ENCODE measurements at regions not wholly inside any gene's neighbourhood (a gene's known extent, or its start where the extent isn't known, plus 50 kb on each side); places are given as distances from the start of the nearest gene placed in this dataset.

DNA sequence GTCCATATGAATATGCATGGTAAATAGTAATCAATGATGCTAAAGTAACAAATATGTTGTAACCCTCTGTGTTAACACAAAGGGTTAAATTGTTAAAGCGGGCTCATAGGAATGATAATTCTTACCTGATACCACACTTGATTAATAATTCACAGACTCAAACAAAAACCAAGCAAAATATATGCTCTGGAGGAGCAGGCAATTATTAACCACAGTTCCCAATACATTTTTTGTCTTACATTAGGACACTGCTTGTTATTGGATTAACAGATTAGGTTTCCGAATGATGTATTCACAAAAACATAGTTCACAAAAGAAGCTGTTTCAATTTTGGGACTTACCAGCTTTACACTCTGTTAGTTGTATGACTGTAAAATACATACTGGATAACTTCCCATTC is 300.9 kb upstream of the LRRTM4 start:
- peaks cover 0 to 2% (median under 1%) of the 10 kb centered on the region in 4 donors for H3K9me3 ChIP-seq (ENCODE audit: control insufficient read depth in 4 of 4, low read length in 3 of 4)
- TF ChIP-seq EGR1 (IDR thresholded peaks at IDR 0.05; ENCODE audit: low read depth in 2 of 2) = no peak
- TF ChIP-seq GABPA (IDR thresholded peaks at IDR 0.05 in 1 of 2, conservative IDR thresholded peaks at IDR 0.05 in 1 of 2) = no peak
- TF ChIP-seq RXRA (IDR thresholded peaks at IDR 0.05) = no peak
- no peak for TF ChIP-seq TAF1 (conservative IDR thresholded peaks at IDR 0.05)
- TF ChIP-seq FOXA2 (IDR thresholded peaks at IDR 0.05) = no peak
- no peak for TF ChIP-seq YY1 (IDR thresholded peaks at IDR 0.05)
- no peak for TF ChIP-seq NR2F2 (IDR thresholded peaks at IDR 0.05)
- no peak for TF ChIP-seq JUND (IDR thresholded peaks at IDR 0.05)
- 41% methylated on average over 2 of the region's 2 CpGs for WGBS
- H3K27me3 ChIP-seq (ENCODE audit: control insufficient read depth in 4 of 4, insufficient read depth in 4 of 4, low read length in 3 of 4) = no peaks in the 10 kb centered on the region
- H3K27ac ChIP-seq (ENCODE audit: low read depth in 1 of 2, low read length in 2 of 2) = no peak overlapping the region
- H3K9ac ChIP-seq (ENCODE audit: low read depth in 1 of 2, low read length in 2 of 2) = no peak overlapping the region
- no peaks in the 10 kb centered on the region for H3K4me1 ChIP-seq (ENCODE audit: control insufficient read depth in 4 of 4, insufficient read depth in 4 of 4, low read length in 3 of 4)
- no peak overlapping the region for H3K4me3 ChIP-seq (ENCODE audit: low read depth in 1 of 3, low read length in 3 of 3)
- H3K36me3 ChIP-seq (ENCODE audit: control insufficient read depth in 4 of 4, insufficient read depth in 3 of 4, low read depth in 1 of 4, low read length in 3 of 4) = no peaks in the 10 kb centered on the region
- DNase-seq (ENCODE audit: low spot score) = no peak

GRCh38 chr2:77831060-77831459 is 308.9 kb upstream of the LRRTM4 start:
- Histone ChIP-seq H3K9ac (ENCODE audit: low read depth in 1 of 2, low read length in 2 of 2) (no peak overlapping the region), H3K9me3 (ENCODE audit: control insufficient read depth in 4 of 4, low read length in 3 of 4) (peaks cover 0 to 3% (median under 1%) of the 10 kb centered on the region in 4 donors), H3K4me1 (ENCODE audit: control insufficient read depth in 4 of 4, insufficient read depth in 4 of 4, low read length in 3 of 4) (no peaks in the 10 kb centered on the region), H3K27ac (ENCODE audit: low read depth in 1 of 2, low read length in 2 of 2) (no peak overlapping the region), H3K36me3 (ENCODE audit: control insufficient read depth in 4 of 4, insufficient read depth in 3 of 4, low read depth in 1 of 4, low read length in 3 of 4) (no peaks in the 10 kb centered on the region), H3K27me3 (ENCODE audit: control insufficient read depth in 4 of 4, insufficient read depth in 4 of 4, low read length in 3 of 4) (no peaks in the 10 kb centered on the region), H3K4me3 (ENCODE audit: low read depth in 1 of 3, low read length in 3 of 3) (no peak overlapping the region)
- no peak for DNase-seq (ENCODE audit: low spot score)
- TF ChIP-seq HNF4G (IDR thresholded peaks at IDR 0.05) (no peak), YY1 (IDR thresholded peaks at IDR 0.05) (no peak), ZBTB33 (IDR thresholded peaks at IDR 0.05) (no peak), FOXA1 (IDR thresholded peaks at IDR 0.05) (no peak), FOXA2 (IDR thresholded peaks at IDR 0.05) (no peak), NR2F2 (IDR thresholded peaks at IDR 0.05) (no peak), REST (IDR thresholded peaks at IDR 0.05) (no peak), EGR1 (IDR thresholded peaks at IDR 0.05; ENCODE audit: low read depth in 2 of 2) (no peak), JUND (IDR thresholded peaks at IDR 0.05) (no peak), SP1 (IDR thresholded peaks at IDR 0.05) (no peak), TAF1 (conservative IDR thresholded peaks at IDR 0.05) (no peak), RAD21 (IDR thresholded peaks at IDR 0.05) (no peak), GABPA (IDR thresholded peaks at IDR 0.05 in 1 of 2, conservative IDR thresholded peaks at IDR 0.05 in 1 of 2) (no peak), HNF4A (conservative IDR thresholded peaks at IDR 0.05) (no peak), ATF3 (IDR thresholded peaks at IDR 0.05) (no peak), RXRA (IDR thresholded peaks at IDR 0.05) (no peak)
- TF ChIP-seq, protein P1, sequence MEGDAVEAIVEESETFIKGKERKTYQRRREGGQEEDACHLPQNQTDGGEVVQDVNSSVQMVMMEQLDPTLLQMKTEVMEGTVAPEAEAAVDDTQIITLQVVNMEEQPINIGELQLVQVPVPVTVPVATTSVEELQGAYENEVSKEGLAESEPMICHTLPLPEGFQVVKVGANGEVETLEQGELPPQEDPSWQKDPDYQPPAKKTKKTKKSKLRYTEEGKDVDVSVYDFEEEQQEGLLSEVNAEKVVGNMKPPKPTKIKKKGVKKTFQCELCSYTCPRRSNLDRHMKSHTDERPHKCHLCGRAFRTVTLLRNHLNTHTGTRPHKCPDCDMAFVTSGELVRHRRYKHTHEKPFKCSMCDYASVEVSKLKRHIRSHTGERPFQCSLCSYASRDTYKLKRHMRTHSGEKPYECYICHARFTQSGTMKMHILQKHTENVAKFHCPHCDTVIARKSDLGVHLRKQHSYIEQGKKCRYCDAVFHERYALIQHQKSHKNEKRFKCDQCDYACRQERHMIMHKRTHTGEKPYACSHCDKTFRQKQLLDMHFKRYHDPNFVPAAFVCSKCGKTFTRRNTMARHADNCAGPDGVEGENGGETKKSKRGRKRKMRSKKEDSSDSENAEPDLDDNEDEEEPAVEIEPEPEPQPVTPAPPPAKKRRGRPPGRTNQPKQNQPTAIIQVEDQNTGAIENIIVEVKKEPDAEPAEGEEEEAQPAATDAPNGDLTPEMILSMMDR (IDR thresholded peaks at IDR 0.05; ENCODE audit: low read depth, low read length, missing input control) = no peak
- TF ChIP-seq, protein P2, sequence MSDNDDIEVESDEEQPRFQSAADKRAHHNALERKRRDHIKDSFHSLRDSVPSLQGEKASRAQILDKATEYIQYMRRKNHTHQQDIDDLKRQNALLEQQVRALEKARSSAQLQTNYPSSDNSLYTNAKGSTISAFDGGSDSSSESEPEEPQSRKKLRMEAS (IDR thresholded peaks at IDR 0.05) = no peak
- WGBS = 82% methylated on average over 2 of the region's 2 CpGs
